ENCODE measurements at regions not wholly inside any gene's neighbourhood (a gene's known extent, or its start where the extent isn't known, plus 50 kb on each side); places are given as distances from the start of the nearest gene placed in this dataset.

- no peaks in the 10 kb centered on the region for H3K4me1 ChIP-seq (ENCODE audit: insufficient read depth, low read length)
- ChIA-PET POLR2A (ENCODE audit: unreplicated experiment) (no interaction called here), CTCF (no interaction called here)
- H3K36me3 ChIP-seq (ENCODE audit: low read depth, low read length), result no peaks in the 10 kb centered on the region
- H3K9ac ChIP-seq (ENCODE audit: low read length), result no peak overlapping the region
- intact Hi-C loops (cut with micrococcal nuclease), result no loop called here
- H4K20me1 ChIP-seq (ENCODE audit: low read length), result no peaks in the 10 kb centered on the region
- no peaks in the 10 kb centered on the region for H3K79me2 ChIP-seq (ENCODE audit: low read length)
- H3K4me3 ChIP-seq (ENCODE audit: low read length), result no peak overlapping the region
- H3K9me3 ChIP-seq (ENCODE audit: low read length), result no peaks in the 10 kb centered on the region
- DNase-seq (peak; percentile 6), ATAC-seq (no peak)
- no peak overlapping the region for H3K4me2 ChIP-seq (ENCODE audit: low read length)
- no peaks in the 10 kb centered on the region for H3K27me3 ChIP-seq (ENCODE audit: low read length)
- no TSS peak for BruUV-seq (replicated peaks)
- TF ChIP-seq EZH2 (IDR thresholded peaks at IDR 0.05; ENCODE audit: low read length, unreplicated experiment), result no peak
- no peak for TF ChIP-seq CTCF (conservative IDR thresholded peaks at IDR 0.05; ENCODE audit: low read depth, low read length)
- no peak for TF ChIP-seq EZH2phosphoT487 (IDR thresholded peaks at IDR 0.05; ENCODE audit: borderline replicate concordance, low read length)
- no peak overlapping the region for H2AFZ ChIP-seq (ENCODE audit: low read length)
- no peaks in the 10 kb centered on the region for H3K9me2 ChIP-seq (replicated peaks; ENCODE audit: low read length)
- H3K27ac ChIP-seq (ENCODE audit: low read length), result no peak overlapping the region
- no peaks in the 10 kb centered on the region for H3F3A ChIP-seq (ENCODE audit: low read length, unreplicated experiment)
Observed at GRCh38 chr4:133524369-133524768, 375.3 kb downstream of the PCDH10 start.

DNA sequence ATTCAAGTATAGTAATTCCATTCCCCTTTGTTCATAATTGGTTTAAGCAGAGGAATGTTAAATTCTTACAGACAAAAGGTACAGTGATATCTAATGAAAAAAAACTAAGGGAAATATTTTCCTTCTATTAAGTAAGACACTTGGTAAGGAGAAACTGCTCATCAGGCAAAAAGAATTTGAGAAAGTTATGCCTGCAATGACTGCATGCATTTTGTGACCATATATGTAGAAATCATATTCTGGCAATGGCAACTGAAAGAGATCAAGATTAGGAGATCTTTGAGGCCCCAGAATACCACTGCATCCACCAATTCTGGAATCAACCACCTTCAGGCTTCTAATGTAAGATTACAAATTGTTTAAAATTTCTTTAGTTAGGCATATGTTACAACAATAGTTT lies 364.8 kb downstream of the PCDH10 start:
- Histone ChIP-seq H3K4me2 (ENCODE audit: low read length) (no peak overlapping the region), H3K9me3 (ENCODE audit: low read length) (no peaks in the 10 kb centered on the region), H3K4me3 (ENCODE audit: low read length) (no peak overlapping the region), H3K27ac (ENCODE audit: low read length) (no peak overlapping the region), H2AFZ (ENCODE audit: low read length) (no peak overlapping the region), H3K9me2 (replicated peaks; ENCODE audit: low read length) (no peaks in the 10 kb centered on the region), H3K4me1 (ENCODE audit: insufficient read depth, low read length) (no peaks in the 10 kb centered on the region), H3K79me2 (ENCODE audit: low read length) (no peaks in the 10 kb centered on the region), H4K20me1 (ENCODE audit: low read length) (no peaks in the 10 kb centered on the region), H3K9ac (ENCODE audit: low read length) (no peak overlapping the region), H3F3A (ENCODE audit: low read length, unreplicated experiment) (no peaks in the 10 kb centered on the region), H3K36me3 (ENCODE audit: low read depth, low read length) (no peaks in the 10 kb centered on the region), H3K27me3 (ENCODE audit: low read length) (no peaks in the 10 kb centered on the region)
- no peak for DNase-seq
- ATAC-seq, result no peak
- CTCF ChIA-PET, result no interaction called here
- no TSS peak for BruUV-seq (replicated peaks)
- POLR2A ChIA-PET (ENCODE audit: unreplicated experiment), result no interaction called here
- TF ChIP-seq EZH2 (IDR thresholded peaks at IDR 0.05; ENCODE audit: low read length, unreplicated experiment) (no peak), EZH2phosphoT487 (IDR thresholded peaks at IDR 0.05; ENCODE audit: borderline replicate concordance, low read length) (no peak), CTCF (conservative IDR thresholded peaks at IDR 0.05; ENCODE audit: low read depth, low read length) (no peak)
- intact Hi-C loops (cut with micrococcal nuclease), result no loop called here

DNA sequence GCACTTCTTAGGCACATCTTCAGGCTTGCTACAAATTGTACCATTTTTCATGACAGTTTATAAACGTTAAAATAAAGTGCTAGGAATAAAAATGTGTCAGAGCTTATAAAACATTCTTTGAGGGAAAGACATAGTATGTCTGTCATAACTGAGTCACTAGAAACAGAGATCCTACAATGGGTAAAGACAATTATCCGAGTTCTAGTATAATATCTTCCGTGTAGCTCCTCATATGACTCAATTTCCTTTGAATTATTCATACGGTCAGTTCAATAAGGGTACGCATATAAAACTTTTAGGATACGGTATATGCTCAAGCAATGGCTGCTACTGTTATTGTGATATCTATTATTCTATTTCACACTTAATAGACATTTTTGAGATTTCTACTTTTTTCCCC lies 349.1 kb downstream of the PCDH10 start:
- H2AFZ ChIP-seq (ENCODE audit: low read length), result no peak overlapping the region
- no peaks in the 10 kb centered on the region for H4K20me1 ChIP-seq (ENCODE audit: low read length)
- ChIA-PET CTCF (no interaction called here), POLR2A (ENCODE audit: unreplicated experiment) (no interaction called here)
- no peaks in the 10 kb centered on the region for H3K27me3 ChIP-seq (ENCODE audit: low read length)
- H3K36me3 ChIP-seq (ENCODE audit: low read depth, low read length), result no peaks in the 10 kb centered on the region
- H3K9me2 ChIP-seq (replicated peaks; ENCODE audit: low read length), result no peaks in the 10 kb centered on the region
- ATAC-seq, result peak; percentile 87
- H3K4me3 ChIP-seq (ENCODE audit: low read length), result no peak overlapping the region
- peak; percentile 58 for DNase-seq
- no peaks in the 10 kb centered on the region for H3K79me2 ChIP-seq (ENCODE audit: low read length)
- no TSS peak for BruUV-seq (replicated peaks)
- TF ChIP-seq CTCF (conservative IDR thresholded peaks at IDR 0.05; ENCODE audit: low read depth, low read length) (no peak), EZH2phosphoT487 (IDR thresholded peaks at IDR 0.05; ENCODE audit: borderline replicate concordance, low read length) (no peak), EZH2 (IDR thresholded peaks at IDR 0.05; ENCODE audit: low read length, unreplicated experiment) (no peak)
- H3K9me3 ChIP-seq (ENCODE audit: low read length), result no peaks in the 10 kb centered on the region
- H3K4me2 ChIP-seq (ENCODE audit: low read length), result no peak overlapping the region
- H3K27ac ChIP-seq (ENCODE audit: low read length), result 0 out of 2 replicates have a peak overlapping the region, but pooled peaks have one; percentile 7
- H3K4me1 ChIP-seq (ENCODE audit: insufficient read depth, low read length), result peaks cover 11% of the 10 kb centered on the region; the same call in 1 of the 2 replicates
- intact Hi-C loops (cut with micrococcal nuclease), result no loop called here
- no peak overlapping the region for H3K9ac ChIP-seq (ENCODE audit: low read length)
- H3F3A ChIP-seq (ENCODE audit: low read length, unreplicated experiment), result no peaks in the 10 kb centered on the region

Measured in PC-3 (cell line).